HCT116 (cell line): ENCODE measurements at regions not wholly inside any gene's neighbourhood (a gene's known extent, or its start where the extent isn't known, plus 50 kb on each side); places are given as distances from the start of the nearest gene placed in this dataset.

Source experiments
- ATAC-seq: fragments of 200-7000 bp; cut with Tn5 transposase; 2 replicates; pipeline ENCODE4 v1.9.1; 2020; ENCODE audit warnings: mild to moderate bottlenecking, moderate library complexity
- BruUV-seq: library from RNA; stranded (reverse); fragments of 400-500 nt; replicated peaks from 2 replicates; lab custom pipeline; 2021; lab: Mats Ljungman, UMichigan
- CTCF ChIA-PET: fragments of 300-600 bp; sonication (Branson Sonifier 250); formaldehyde crosslinking; loops from one replicate; lab custom pipeline; 2021; ENCODE audit warnings: antibody characterized with exemption; lab: Charles Lee
- POLR2A ChIA-PET: fragments of 300-600, 350-600 bp; sonication (Branson Sonifier 250); formaldehyde crosslinking; loops from one replicate; lab custom pipeline; 2021; ENCODE audit warnings: antibody characterized with exemption; lab: Charles Lee
- RAD21 ChIA-PET, 2 experiments: fragments of 300-600 bp; sonication (Branson Sonifier 250); formaldehyde crosslinking; loops; one replicate each; lab custom pipeline; 2023; ENCODE audit warnings: low total read pairs in 2 of 2; ENCODE audit not compliant: uncharacterized antibody in 2 of 2, unreplicated experiment in 2 of 2, low non-redundant PET in 1 of 2; lab: Charles Lee
- DNase-seq: peaks from one replicate; pipeline ENCODE4 v3.0.0-alpha.2; 2010; ENCODE audit warnings: low read depth, low spot score
- H2AFZ ChIP-seq: fragments of 200-600 bp; shearing (Covaris generic), sonication (generic); 2 replicates; pipeline ENCODE4 v1.6.1; 2017; ENCODE audit warnings: low read depth, mixed run types, mixed read lengths, antibody characterized with exemption, low read length; ENCODE audit not compliant: poor library complexity, severe bottlenecking
- H3K27ac ChIP-seq: 2 replicates; pipeline ENCODE4 v1.5.1; 2012; ENCODE audit warnings: low read depth, low read length
- H3K27me3 ChIP-seq: fragments of 200-600 bp; sonication (generic); 2 replicates; pipeline ENCODE4 v1.6.1; 2016; ENCODE audit warnings: mixed run types, low read length, mixed read lengths; ENCODE audit not compliant: insufficient read depth
- H3K36me3 ChIP-seq, 2 experiments: fragments of 200-500 bp in 1 of 2; fragments of 200-600 bp in 1 of 2; sonication (Bioruptor generic) in 1 of 2; sonication (generic) in 1 of 2; 2 replicates each; pipeline versions ENCODE4 v1.5.1 to v1.6.1; 2014 to 2016; ENCODE audit warnings: low read length in 2 of 2, inconsistent platforms in 1 of 2, mixed read lengths in 1 of 2, mixed run types in 1 of 2; ENCODE audit not compliant: insufficient read depth in 2 of 2, control insufficient read depth in 1 of 2
- H3K4me1 ChIP-seq, 2 experiments: fragments of 200-600 bp in 1 of 2; sonication (generic) in 1 of 2; 2 replicates each; pipeline versions ENCODE4 v1.5.1 to v1.6.1; 2012 to 2017; ENCODE audit warnings: low read length in 2 of 2, inconsistent platforms in 1 of 2, mild to moderate bottlenecking in 1 of 2, mixed read lengths in 1 of 2, mixed run types in 1 of 2, moderate library complexity in 1 of 2; ENCODE audit not compliant: insufficient read depth in 2 of 2, control insufficient read depth in 1 of 2
- H3K4me2 ChIP-seq: fragments of 200-600 bp; sonication (generic); 2 replicates; pipeline ENCODE4 v1.6.1; 2017; ENCODE audit warnings: mixed run types, low read length, mixed read lengths
- H3K4me3 ChIP-seq, 2 experiments: fragments of 200-600 bp in 1 of 2; sonication (generic) in 1 of 2; replicated peaks in 1 of 2; 2 replicates each; pipeline ENCODE4 v1.5.1; 2011 to 2016; ENCODE audit warnings: low read length in 2 of 2, control low read depth in 1 of 2, low read depth in 1 of 2, mild to moderate bottlenecking in 1 of 2, mixed read lengths in 1 of 2, mixed run types in 1 of 2
- H3K79me2 ChIP-seq: fragments of 200-600 bp; sonication (generic); 2 replicates; pipeline ENCODE4 v1.6.1; 2017; ENCODE audit warnings: mild to moderate bottlenecking, mixed run types, low read length, moderate library complexity, mixed read lengths; ENCODE audit not compliant: insufficient read depth
- H3K9ac ChIP-seq: fragments of 200-600 bp; sonication (generic); 2 replicates; pipeline ENCODE4 v1.6.1; 2016; ENCODE audit warnings: low read length, mixed read lengths
- H3K9me2 ChIP-seq: fragments of 200-600 bp; sonication (generic), shearing (Covaris generic); 2 replicates; pipeline ENCODE4 v1.6.1; 2017; ENCODE audit warnings: mixed run types, mild to moderate bottlenecking, moderate library complexity; ENCODE audit not compliant: insufficient read depth
- H3K9me3 ChIP-seq, 2 experiments: fragments of 200-500 bp in 1 of 2; fragments of 200-600 bp in 1 of 2; sonication (Bioruptor generic) in 1 of 2; sonication (generic) in 1 of 2; 2 replicates each; pipeline ENCODE4 v1.6.1; 2014 to 2017; ENCODE audit warnings: low read length in 2 of 2, mixed read lengths in 2 of 2, inconsistent platforms in 1 of 2, low read depth in 1 of 2, mild to moderate bottlenecking in 1 of 2, mixed run types in 1 of 2, moderate library complexity in 1 of 2; ENCODE audit not compliant: control insufficient read depth in 1 of 2, insufficient read depth in 1 of 2
- H4K20me1 ChIP-seq: fragments of 200-600 bp; sonication (generic), shearing (Covaris generic); 2 replicates; pipeline ENCODE4 v1.6.1; 2017; ENCODE audit warnings: mixed run types, mild to moderate bottlenecking, moderate library complexity; ENCODE audit not compliant: insufficient read depth
- CBX3 ChIP-seq: IDR thresholded peaks from 2 replicates; pipeline ENCODE4 v1.6.1; 2012; ENCODE audit warnings: low read depth
- CEBPB ChIP-seq: IDR thresholded peaks from 2 replicates; pipeline ENCODE4 v1.6.1; 2012; ENCODE audit warnings: low read depth
- EGR1 ChIP-seq: IDR thresholded peaks from 2 replicates; pipeline ENCODE4 v1.6.1; 2012; ENCODE audit warnings: low read depth
- ELF1 ChIP-seq: IDR thresholded peaks from 2 replicates; pipeline ENCODE4 v1.6.1; 2012; ENCODE audit warnings: low read depth, borderline replicate concordance
- EZH2 ChIP-seq: fragments of 200-600 bp; sonication (generic); IDR thresholded peaks from 2 replicates; pipeline ENCODE4 v1.6.1; 2017; ENCODE audit warnings: antibody characterized with exemption, mixed run types
- EZH2phosphoT487 ChIP-seq: fragments of 200-600 bp; IDR thresholded peaks from 2 replicates; pipeline ENCODE4 v1.6.1; 2018; ENCODE audit warnings: antibody characterized with exemption, borderline replicate concordance
- FOSL1 ChIP-seq: IDR thresholded peaks from 2 replicates; pipeline ENCODE4 v1.6.1; 2012; ENCODE audit warnings: low read depth
- JUND ChIP-seq: IDR thresholded peaks from 2 replicates; pipeline ENCODE4 v1.6.1; 2012
- POLR2AphosphoS5 ChIP-seq: IDR thresholded peaks from 2 replicates; pipeline ENCODE4 v1.6.1; 2011; ENCODE audit warnings: mild to moderate bottlenecking, low read depth, low read length, moderate library complexity
- RAD21 ChIP-seq: IDR thresholded peaks from 2 replicates; pipeline ENCODE4 v1.6.1; 2012; ENCODE audit warnings: low read depth, mild to moderate bottlenecking
- SIN3A ChIP-seq: IDR thresholded peaks from 2 replicates; pipeline ENCODE4 v1.6.1; 2012; ENCODE audit warnings: low read depth
- SP1 ChIP-seq: IDR thresholded peaks from 2 replicates; pipeline ENCODE4 v1.6.1; 2012; ENCODE audit warnings: low read depth
- SRF ChIP-seq: IDR thresholded peaks from 2 replicates; pipeline ENCODE4 v1.6.1; 2012; ENCODE audit warnings: low read depth
- TCF7L2 ChIP-seq: IDR thresholded peaks from 2 replicates; pipeline ENCODE4 v1.7.0; 2011; ENCODE audit warnings: borderline replicate concordance, inconsistent platforms; ENCODE audit not compliant: insufficient read depth, insufficient read length; ENCODE audit errors: extremely low read depth
- YY1 ChIP-seq: IDR thresholded peaks from 2 replicates; pipeline ENCODE4 v1.6.1; 2011; ENCODE audit warnings: low read length, low read depth, moderate library complexity, mild to moderate bottlenecking; ENCODE audit not compliant: insufficient replicate concordance; ENCODE audit errors: extremely low read depth
- ZFX ChIP-seq: fragments of 450-650 bp; IDR thresholded peaks from 2 replicates; pipeline ENCODE4 v1.6.1; 2017
- ZNF274 ChIP-seq: fragments of 200-500 bp; sonication (Bioruptor generic); IDR thresholded peaks from 2 replicates; pipeline ENCODE4 v1.6.1; 2014; ENCODE audit warnings: mild to moderate bottlenecking, low read depth, low read length, inconsistent platforms
- intact Hi-C: fragments of 100-400 bp; cut with micrococcal nuclease; formaldehyde crosslinking; loops from 2 replicates; pipeline ENCODE4 v1.10.0; 2022
- TF ChIP-seq, protein P1 (sequence below): IDR thresholded peaks from 2 replicates; pipeline ENCODE4 v1.6.1; 2012
- TF ChIP-seq, protein P2 (sequence below): IDR thresholded peaks from 2 replicates; pipeline ENCODE4 v1.6.1; 2012; ENCODE audit warnings: low read depth
- TF ChIP-seq, protein P3 (sequence below): IDR thresholded peaks from 2 replicates; pipeline ENCODE4 v1.6.1; 2012

DNA sequence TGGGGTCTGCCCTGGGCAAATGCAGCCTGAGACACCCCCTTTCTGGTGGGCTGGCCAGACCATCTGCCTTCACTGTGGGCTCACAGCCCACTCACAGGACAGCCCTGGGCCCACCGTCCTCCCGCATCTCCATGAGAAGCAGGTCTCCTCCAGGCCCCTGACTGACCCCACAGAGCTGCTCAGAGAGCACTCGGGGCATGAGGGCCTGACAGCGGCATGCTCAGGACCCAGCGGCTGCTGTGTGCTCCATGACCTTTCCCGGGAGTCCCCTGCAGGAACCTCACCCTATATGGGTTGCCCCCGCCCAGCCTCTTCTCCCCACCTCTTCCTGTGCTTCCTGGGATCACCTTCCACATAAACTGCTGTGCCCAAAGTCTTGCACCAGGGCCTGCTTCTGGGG is 162.4 kb upstream of the CST7 start:
- H4K20me1 ChIP-seq: no peaks in the 10 kb centered on the region
- no peak overlapping the region for H3K4me2 ChIP-seq
- H3K9me3 ChIP-seq: no peaks in the 10 kb centered on the region
- no peak overlapping the region for H3K4me3 ChIP-seq
- DNase-seq (no peak), ATAC-seq (no peak)
- H3K36me3 ChIP-seq: no peaks in the 10 kb centered on the region
- BruUV-seq: no TSS peak
- H3K27ac ChIP-seq: no peak overlapping the region
- H3K4me1 ChIP-seq: no peaks in the 10 kb centered on the region
- peaks cover 25% of the 10 kb centered on the region; the same call in 1 of the 2 replicates for H3K27me3 ChIP-seq
- no peak overlapping the region for H2AFZ ChIP-seq
- TF ChIP-seq TCF7L2 (no peak), SIN3A (no peak), ELF1 (no peak), EZH2phosphoT487 (no peak), SP1 (no peak), ZFX (no peak), EGR1 (no peak), CBX3 (no peak), POLR2AphosphoS5 (no peak), YY1 (no peak), EZH2 (no peak), FOSL1 (no peak), SRF (no peak), ZNF274 (no peak), JUND (no peak), RAD21 (no peak), CEBPB (no peak)
- TF ChIP-seq, protein P1, sequence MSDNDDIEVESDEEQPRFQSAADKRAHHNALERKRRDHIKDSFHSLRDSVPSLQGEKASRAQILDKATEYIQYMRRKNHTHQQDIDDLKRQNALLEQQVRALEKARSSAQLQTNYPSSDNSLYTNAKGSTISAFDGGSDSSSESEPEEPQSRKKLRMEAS: no peak
- TF ChIP-seq, protein P2, sequence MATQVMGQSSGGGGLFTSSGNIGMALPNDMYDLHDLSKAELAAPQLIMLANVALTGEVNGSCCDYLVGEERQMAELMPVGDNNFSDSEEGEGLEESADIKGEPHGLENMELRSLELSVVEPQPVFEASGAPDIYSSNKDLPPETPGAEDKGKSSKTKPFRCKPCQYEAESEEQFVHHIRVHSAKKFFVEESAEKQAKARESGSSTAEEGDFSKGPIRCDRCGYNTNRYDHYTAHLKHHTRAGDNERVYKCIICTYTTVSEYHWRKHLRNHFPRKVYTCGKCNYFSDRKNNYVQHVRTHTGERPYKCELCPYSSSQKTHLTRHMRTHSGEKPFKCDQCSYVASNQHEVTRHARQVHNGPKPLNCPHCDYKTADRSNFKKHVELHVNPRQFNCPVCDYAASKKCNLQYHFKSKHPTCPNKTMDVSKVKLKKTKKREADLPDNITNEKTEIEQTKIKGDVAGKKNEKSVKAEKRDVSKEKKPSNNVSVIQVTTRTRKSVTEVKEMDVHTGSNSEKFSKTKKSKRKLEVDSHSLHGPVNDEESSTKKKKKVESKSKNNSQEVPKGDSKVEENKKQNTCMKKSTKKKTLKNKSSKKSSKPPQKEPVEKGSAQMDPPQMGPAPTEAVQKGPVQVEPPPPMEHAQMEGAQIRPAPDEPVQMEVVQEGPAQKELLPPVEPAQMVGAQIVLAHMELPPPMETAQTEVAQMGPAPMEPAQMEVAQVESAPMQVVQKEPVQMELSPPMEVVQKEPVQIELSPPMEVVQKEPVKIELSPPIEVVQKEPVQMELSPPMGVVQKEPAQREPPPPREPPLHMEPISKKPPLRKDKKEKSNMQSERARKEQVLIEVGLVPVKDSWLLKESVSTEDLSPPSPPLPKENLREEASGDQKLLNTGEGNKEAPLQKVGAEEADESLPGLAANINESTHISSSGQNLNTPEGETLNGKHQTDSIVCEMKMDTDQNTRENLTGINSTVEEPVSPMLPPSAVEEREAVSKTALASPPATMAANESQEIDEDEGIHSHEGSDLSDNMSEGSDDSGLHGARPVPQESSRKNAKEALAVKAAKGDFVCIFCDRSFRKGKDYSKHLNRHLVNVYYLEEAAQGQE: no peak
- TF ChIP-seq, protein P3, sequence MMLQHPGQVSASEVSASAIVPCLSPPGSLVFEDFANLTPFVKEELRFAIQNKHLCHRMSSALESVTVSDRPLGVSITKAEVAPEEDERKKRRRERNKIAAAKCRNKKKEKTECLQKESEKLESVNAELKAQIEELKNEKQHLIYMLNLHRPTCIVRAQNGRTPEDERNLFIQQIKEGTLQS: no peak
- CTCF ChIA-PET: no interaction called here
- no peaks in the 10 kb centered on the region for H3K79me2 ChIP-seq
- H3K9ac ChIP-seq: no peak overlapping the region
- RAD21 ChIA-PET: no interaction called here
- no peaks in the 10 kb centered on the region for H3K9me2 ChIP-seq
- intact Hi-C loops: no loop called here
- POLR2A ChIA-PET: no interaction called here
